ENCODE measurements at regions not wholly inside any gene's neighbourhood (a gene's known extent, or its start where the extent isn't known, plus 50 kb on each side); places are given as distances from the start of the nearest gene placed in this dataset.

GRCh38 chr4:63106600-63106999 is 1302.7 kb downstream of the TECRL start:
- no peaks in the 10 kb centered on the region for H3F3A ChIP-seq (replicated peaks; ENCODE audit: low read depth)
- no peak overlapping the region for H3K4me2 ChIP-seq
- Mint-ChIP-seq H3K4me3 (no peak overlapping the region), H3K4me1 (no peaks in the 10 kb centered on the region; the same call in 1 of the 3 replicates), H3K27me3 (ENCODE audit: insufficient read depth, low read depth, poor library complexity) (no peaks in the 10 kb centered on the region), H3K36me3 (ENCODE audit: low read depth) (peaks cover 8% of the 10 kb centered on the region; the same call in 1 of the 3 replicates), H3K9me3 (peaks cover 14% of the 10 kb centered on the region), H3K27ac (no peak overlapping the region)
- no peak for DNase-seq (ENCODE audit: low spot score)
- no peak overlapping the region for H3K4me3 ChIP-seq
- TF ChIP-seq EZH2 (IDR thresholded peaks at IDR 0.05; ENCODE audit: low read depth, unreplicated experiment) (no peak), EZH2phosphoT487 (IDR thresholded peaks at IDR 0.05; ENCODE audit: unreplicated experiment) (no peak), ETS1 (IDR thresholded peaks at IDR 0.05) (no peak), STAT1 (IDR thresholded peaks at IDR 0.05; ENCODE audit: unreplicated experiment) (no peak), REST (IDR thresholded peaks at IDR 0.05; ENCODE audit: unreplicated experiment) (no peak), JUNB (IDR thresholded peaks at IDR 0.05; ENCODE audit: unreplicated experiment) (no peak), CTCF (conservative IDR thresholded peaks at IDR 0.05; ENCODE audit: low read depth in 2 of 2) (no peak), CREB1 (CRISPR knock-in tag; IDR thresholded peaks at IDR 0.05; ENCODE audit: low read depth) (no peak), NANOG (IDR thresholded peaks at IDR 0.05; ENCODE audit: borderline replicate concordance) (no peak), ZNF114 (CRISPR knock-in tag; IDR thresholded peaks at IDR 0.05) (no peak)
- H3K4me1 ChIP-seq (ENCODE audit: insufficient read depth), result no peaks in the 10 kb centered on the region
- H3K27me3 ChIP-seq (ENCODE audit: insufficient read depth), result no peaks in the 10 kb centered on the region
- H3K36me3 ChIP-seq (ENCODE audit: insufficient read depth), result no peaks in the 10 kb centered on the region
- peaks cover 10% of the 10 kb centered on the region for H3K9me2 ChIP-seq (ENCODE audit: insufficient read depth)
- H4K20me1 ChIP-seq (replicated peaks; ENCODE audit: insufficient read depth), result no peaks in the 10 kb centered on the region
- no peaks in the 10 kb centered on the region for H3K79me2 ChIP-seq (replicated peaks; ENCODE audit: insufficient read depth)
- no peak overlapping the region for H3K27ac ChIP-seq (ENCODE audit: low read depth)
- no peak overlapping the region for H2AFZ ChIP-seq
- no peak for ATAC-seq
